ENCODE measurements at regions not wholly inside any gene's neighbourhood (a gene's known extent, or its start where the extent isn't known, plus 50 kb on each side); places are given as distances from the start of the nearest gene placed in this dataset.

- Histone ChIP-seq H3K4me3 (no peak overlapping the region), H3K27ac (ENCODE audit: control insufficient read depth, insufficient read depth) (no peak overlapping the region)
These were observed 467.6 kb downstream of the ARHGEF28 start for GRCh38 chr5:74093561-74093960.

More at GRCh38 chr5:74093561-74093960, 467.6 kb downstream of the ARHGEF28 start:
- ChIA-PET CTCF (interaction anchor here (1.0 kb wide), 1 partner anchor 29 kb away, joined by 3 read pairs; no protein-coding TSS in a partner anchor), RAD21 (ENCODE audit: unreplicated experiment) (no interaction called here), POLR2A (interaction anchor here (0.6 kb wide), 1 partner anchor 726 kb away, joined by 4 read pairs; no protein-coding TSS in a partner anchor), SMC1A (ENCODE audit: uncharacterized antibody, unreplicated experiment) (no interaction called here)
- no peaks in the 10 kb centered on the region for H3K36me3 ChIP-seq (ENCODE audit: control insufficient read depth in 2 of 2, insufficient read depth in 2 of 2, low read length in 1 of 2)
- H3K4me1 ChIP-seq (ENCODE audit: control insufficient read depth, insufficient read depth, low read length): no peaks in the 10 kb centered on the region
- H3K9ac ChIP-seq (ENCODE audit: control insufficient read depth, insufficient read depth, low read length): no peak overlapping the region
- DNase-seq (ENCODE audit: low read depth, low spot score) (no peak), FAIRE-seq (no peak), ATAC-seq (no peak)
- in situ Hi-C loops (cut with MboI): no loop called here
- H3K4me2 ChIP-seq (ENCODE audit: control insufficient read depth, insufficient read depth): no peak overlapping the region
- H2AFZ ChIP-seq (ENCODE audit: control insufficient read depth, low read depth, low read length): no peak overlapping the region
- H3K79me2 ChIP-seq (ENCODE audit: control insufficient read depth, insufficient read depth, low read length): no peaks in the 10 kb centered on the region
- 0% methylated on average over 2 of the region's 2 CpGs for WGBS (ENCODE audit: insufficient coverage, insufficient replicate concordance, low lambda C conversion rate, missing lambda C conversion rate)
- intact Hi-C loops (cut with micrococcal nuclease; ENCODE audit: unreplicated experiment): no loop called here
- TF ChIP-seq ZNF24 (IDR thresholded peaks at IDR 0.05): no peak
- no peak for TF ChIP-seq EP300 (IDR thresholded peaks at IDR 0.05; ENCODE audit: borderline replicate concordance in 1 of 2, control insufficient read depth in 1 of 2, low read depth in 2 of 2, low read length in 2 of 2)
- TF ChIP-seq CBFB (IDR thresholded peaks at IDR 0.05; ENCODE audit: low read depth): no peak
- TF ChIP-seq CEBPB (IDR thresholded peaks at IDR 0.05; ENCODE audit: borderline replicate concordance in 1 of 2, low read depth in 2 of 2, low read length in 2 of 2): no peak
- no peak for TF ChIP-seq BRCA1 (IDR thresholded peaks at IDR 0.05; ENCODE audit: low read depth, low read length)
- TF ChIP-seq, protein P1, sequence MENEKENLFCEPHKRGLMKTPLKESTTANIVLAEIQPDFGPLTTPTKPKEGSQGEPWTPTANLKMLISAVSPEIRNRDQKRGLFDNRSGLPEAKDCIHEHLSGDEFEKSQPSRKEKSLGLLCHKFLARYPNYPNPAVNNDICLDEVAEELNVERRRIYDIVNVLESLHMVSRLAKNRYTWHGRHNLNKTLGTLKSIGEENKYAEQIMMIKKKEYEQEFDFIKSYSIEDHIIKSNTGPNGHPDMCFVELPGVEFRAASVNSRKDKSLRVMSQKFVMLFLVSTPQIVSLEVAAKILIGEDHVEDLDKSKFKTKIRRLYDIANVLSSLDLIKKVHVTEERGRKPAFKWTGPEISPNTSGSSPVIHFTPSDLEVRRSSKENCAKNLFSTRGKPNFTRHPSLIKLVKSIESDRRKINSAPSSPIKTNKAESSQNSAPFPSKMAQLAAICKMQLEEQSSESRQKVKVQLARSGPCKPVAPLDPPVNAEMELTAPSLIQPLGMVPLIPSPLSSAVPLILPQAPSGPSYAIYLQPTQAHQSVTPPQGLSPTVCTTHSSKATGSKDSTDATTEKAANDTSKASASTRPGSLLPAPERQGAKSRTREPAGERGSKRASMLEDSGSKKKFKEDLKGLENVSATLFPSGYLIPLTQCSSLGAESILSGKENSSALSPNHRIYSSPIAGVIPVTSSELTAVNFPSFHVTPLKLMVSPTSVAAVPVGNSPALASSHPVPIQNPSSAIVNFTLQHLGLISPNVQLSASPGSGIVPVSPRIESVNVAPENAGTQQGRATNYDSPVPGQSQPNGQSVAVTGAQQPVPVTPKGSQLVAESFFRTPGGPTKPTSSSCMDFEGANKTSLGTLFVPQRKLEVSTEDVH (IDR thresholded peaks at IDR 0.05; ENCODE audit: low read depth, partially characterized antibody): no peak
- TF ChIP-seq RCOR1 (conservative IDR thresholded peaks at IDR 0.05; ENCODE audit: low read depth, low read length): no peak
- TF ChIP-seq NRF1 (conservative IDR thresholded peaks at IDR 0.05; ENCODE audit: low read depth, low read length): no peak
- no peak for TF ChIP-seq POLR2AphosphoS2 (IDR thresholded peaks at IDR 0.05; ENCODE audit: low read depth, low read length)
- TF ChIP-seq RUNX3 (IDR thresholded peaks at IDR 0.05; ENCODE audit: low read length): no peak
- TF ChIP-seq NR2C2 (IDR thresholded peaks at IDR 0.05; ENCODE audit: borderline replicate concordance, control insufficient read depth, insufficient read length, low read depth): no peak
- no peak for TF ChIP-seq PRDM15 (CRISPR knock-in tag; IDR thresholded peaks at IDR 0.05)
- BruUV-seq (replicated peaks): no TSS peak
- no peaks in the 10 kb centered on the region; the same call in 2 of the 3 replicates for H3K9me3 ChIP-seq (replicated peaks; ENCODE audit: control insufficient read depth, insufficient read depth, low read length)
- H4K20me1 ChIP-seq (ENCODE audit: control insufficient read depth, insufficient read depth): no peaks in the 10 kb centered on the region
- H3K27me3 ChIP-seq (replicated peaks in 1 of 2; ENCODE audit: control insufficient read depth in 2 of 2, insufficient read depth in 2 of 2, low read length in 1 of 2): no peaks in the 10 kb centered on the region
